NB4 (cell line): ENCODE measurements at regions not wholly inside any gene's neighbourhood (a gene's known extent, or its start where the extent isn't known, plus 50 kb on each side); places are given as distances from the start of the nearest gene placed in this dataset.

Experiments used
- DNase-seq: peaks from one replicate; pipeline ENCODE4 v3.0.0; 2010; ENCODE audit warnings: low read depth
- H3K4me3 ChIP-seq: one replicate; pipeline ENCODE4 v1.5.1; 2011; ENCODE audit warnings: mild to moderate bottlenecking, low read depth, low read length, moderate library complexity
- MAX ChIP-seq: IDR thresholded peaks from 2 replicates; pipeline ENCODE4 v1.6.1; 2011; ENCODE audit warnings: low read depth, low read length
- MYC ChIP-seq: IDR thresholded peaks from 2 replicates; pipeline ENCODE4 v1.6.1; 2011; ENCODE audit warnings: low read depth, low read length
- POLR2A ChIP-seq: IDR thresholded peaks from 2 replicates; pipeline ENCODE4 v1.6.1; 2011; ENCODE audit warnings: mild to moderate bottlenecking; ENCODE audit not compliant: insufficient read length; ENCODE audit errors: extremely low read depth
- TF ChIP-seq, protein P1 (sequence below): IDR thresholded peaks from one replicate; pipeline ENCODE4 v1.5.1; 2012; ENCODE audit warnings: low read depth, low read length

GRCh38 chr11:115578275-115578674, 74.1 kb upstream of the CADM1 start:
- no peak overlapping the region for H3K4me3 ChIP-seq
- no peak for TF ChIP-seq MAX
- TF ChIP-seq, protein P1, sequence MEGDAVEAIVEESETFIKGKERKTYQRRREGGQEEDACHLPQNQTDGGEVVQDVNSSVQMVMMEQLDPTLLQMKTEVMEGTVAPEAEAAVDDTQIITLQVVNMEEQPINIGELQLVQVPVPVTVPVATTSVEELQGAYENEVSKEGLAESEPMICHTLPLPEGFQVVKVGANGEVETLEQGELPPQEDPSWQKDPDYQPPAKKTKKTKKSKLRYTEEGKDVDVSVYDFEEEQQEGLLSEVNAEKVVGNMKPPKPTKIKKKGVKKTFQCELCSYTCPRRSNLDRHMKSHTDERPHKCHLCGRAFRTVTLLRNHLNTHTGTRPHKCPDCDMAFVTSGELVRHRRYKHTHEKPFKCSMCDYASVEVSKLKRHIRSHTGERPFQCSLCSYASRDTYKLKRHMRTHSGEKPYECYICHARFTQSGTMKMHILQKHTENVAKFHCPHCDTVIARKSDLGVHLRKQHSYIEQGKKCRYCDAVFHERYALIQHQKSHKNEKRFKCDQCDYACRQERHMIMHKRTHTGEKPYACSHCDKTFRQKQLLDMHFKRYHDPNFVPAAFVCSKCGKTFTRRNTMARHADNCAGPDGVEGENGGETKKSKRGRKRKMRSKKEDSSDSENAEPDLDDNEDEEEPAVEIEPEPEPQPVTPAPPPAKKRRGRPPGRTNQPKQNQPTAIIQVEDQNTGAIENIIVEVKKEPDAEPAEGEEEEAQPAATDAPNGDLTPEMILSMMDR = no peak
- no peak for TF ChIP-seq POLR2A
- no peak for TF ChIP-seq MYC
- DNase-seq = no peak

GRCh38 chr11:115577701-115578100, 73.5 kb upstream of the CADM1 start:
- no peak overlapping the region for H3K4me3 ChIP-seq
- TF ChIP-seq MAX (no peak), MYC (no peak), POLR2A (no peak)
- TF ChIP-seq, protein P1 = no peak
- DNase-seq = no peak

DNA sequence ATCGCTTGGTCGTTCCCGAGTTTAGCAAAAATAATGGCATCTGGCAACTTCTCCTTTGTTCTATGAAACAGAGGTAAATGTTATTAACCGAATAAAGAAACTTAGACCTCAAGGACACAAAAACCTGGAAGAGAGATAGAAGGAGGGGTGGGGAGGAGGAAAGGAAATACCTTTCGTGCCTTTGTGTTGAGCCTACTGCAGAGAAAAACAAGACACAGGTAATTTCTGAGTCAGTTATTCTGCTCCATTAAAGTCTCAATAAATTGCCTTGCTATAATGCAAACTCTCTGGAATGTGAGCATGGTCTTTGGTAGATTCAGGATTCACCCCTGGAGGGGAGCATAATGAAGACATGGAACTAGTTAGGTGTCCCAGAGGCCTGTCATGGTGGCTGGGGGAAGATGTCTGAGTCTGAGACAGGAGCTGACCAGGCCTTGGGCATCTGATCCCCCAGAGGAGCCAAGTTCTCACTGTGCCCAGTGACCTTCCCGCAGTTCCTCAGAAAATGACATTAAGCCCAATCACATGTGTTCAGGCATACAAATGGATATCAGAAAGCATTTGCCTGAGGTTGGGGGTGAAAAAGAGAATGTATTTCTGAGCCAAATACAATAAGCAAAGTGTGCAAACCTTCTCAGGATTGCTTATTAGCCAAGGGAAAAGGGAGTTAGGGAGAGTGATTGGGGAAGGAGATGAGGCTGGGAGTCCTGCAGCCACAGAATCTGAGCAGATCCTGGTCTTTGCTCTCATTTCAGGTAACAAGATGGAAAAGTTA, 72.6 kb upstream of the CADM1 start:
- TF ChIP-seq POLR2A (no peak), MAX (no peak), MYC (no peak)
- TF ChIP-seq, protein P1 = no peak
- DNase-seq = no peak
- H3K4me3 ChIP-seq = no peak overlapping the region

DNA sequence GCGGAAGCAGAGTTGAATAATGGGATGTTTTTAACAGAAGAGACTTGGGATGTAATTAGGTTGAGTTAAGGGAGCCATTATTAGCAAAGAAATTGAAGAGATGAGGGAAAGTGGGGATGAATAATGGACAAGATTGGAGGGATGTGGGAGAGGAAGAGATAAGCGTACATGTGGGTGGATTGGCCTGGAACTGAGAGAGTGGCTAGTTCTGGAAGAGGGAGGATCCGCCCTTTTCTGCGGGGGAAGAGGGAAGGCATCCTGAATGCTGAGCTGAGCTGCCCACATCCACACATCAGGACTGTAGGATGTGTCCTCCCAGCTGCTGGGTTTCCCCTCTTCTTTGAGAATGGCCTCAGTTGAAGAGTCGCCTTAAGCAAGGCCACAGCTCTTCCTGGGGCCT, 68.3 kb upstream of the CADM1 start:
- DNase-seq = no peak
- no peak overlapping the region for H3K4me3 ChIP-seq
- TF ChIP-seq POLR2A = no peak
- TF ChIP-seq MYC = no peak
- TF ChIP-seq, protein P1 = no peak
- TF ChIP-seq MAX = no peak

GRCh38 chr11:115566180-115566764, 62.1 kb upstream of the CADM1 start:
- TF ChIP-seq, protein P1 = no peak
- TF ChIP-seq MYC (no peak), MAX (no peak)
- DNase-seq = no peak
- H3K4me3 ChIP-seq = no peak overlapping the region
